Thoracic aorta (tissue), 2 donors: ENCODE measurements at regions not wholly inside any gene's neighbourhood (a gene's known extent, or its start where the extent isn't known, plus 50 kb on each side); places are given as distances from the start of the nearest gene placed in this dataset.
"Not testable (repeated sequence)": the region's sequence is repeated elsewhere in the genome, so short reads cannot be mapped to it uniquely, and the experiment has no call there.

Experiments used
- ATAC-seq: fragments of 150-250 bp; one replicate; pipeline ENCODE4 v1.8.0; 2017; ENCODE audit warnings: low read depth; ENCODE audit not compliant: insufficient number of reproducible peaks, low FRiP score
- DNase-seq: peaks from one replicate; pipeline ENCODE4 v3.0.0-alpha.2; 2020; ENCODE audit warnings: low spot score
- H3K27ac ChIP-seq, 2 donors: fragments of 200-600 bp; sonication (generic); 1 replicate in 1 of 2; 2 replicates in 1 of 2; pipeline ENCODE4 v1.5.1; 2016; ENCODE audit warnings: mild to moderate bottlenecking in 2 of 2, moderate library complexity in 2 of 2
- H3K27me3 ChIP-seq: fragments of 200-600 bp; sonication (generic); replicated peaks from 2 replicates; pipeline ENCODE4 v1.6.0; 2016; ENCODE audit warnings: mild to moderate bottlenecking; ENCODE audit not compliant: insufficient read depth
- H3K36me3 ChIP-seq: fragments of 200-600 bp; sonication (generic); one replicate; pipeline ENCODE4 v1.5.1; 2016
- H3K4me1 ChIP-seq, 2 donors: fragments of 200-600 bp; sonication (generic); 1 replicate in 1 of 2; 2 replicates in 1 of 2; pipeline versions ENCODE4 v1.5.1 to v1.6.0; 2016; ENCODE audit warnings: low read depth in 2 of 2, mild to moderate bottlenecking in 1 of 2; ENCODE audit not compliant: control insufficient read depth in 1 of 2
- H3K4me3 ChIP-seq: fragments of 200-600 bp; sonication (generic); 2 replicates; pipeline ENCODE4 v1.5.1; 2016; ENCODE audit warnings: mild to moderate bottlenecking
- H3K9me3 ChIP-seq: fragments of 200-600 bp; sonication (generic); 2 replicates; pipeline ENCODE4 v1.5.1; 2016
- CTCF ChIP-seq: fragments of 200-600 bp; sonication (generic); IDR thresholded peaks from one replicate; pipeline ENCODE4 v1.5.1; 2019; ENCODE audit warnings: antibody characterized with exemption

- no peak overlapping the region for H3K4me3 ChIP-seq
- H3K27me3 ChIP-seq, result no peaks in the 10 kb centered on the region
- H3K9me3 ChIP-seq, result no peaks in the 10 kb centered on the region
- H3K36me3 ChIP-seq, result no peaks in the 10 kb centered on the region
- TF ChIP-seq CTCF, result no peak
- ATAC-seq (no peak), DNase-seq (no peak)
- no peak overlapping the region for H3K27ac ChIP-seq
- no peaks in the 10 kb centered on the region for H3K4me1 ChIP-seq
Measured at GRCh38 chr10:10726101-10726500, 291.6 kb upstream of the CELF2 start.

- not testable (repeated sequence) for H3K4me3 ChIP-seq, H3K9me3 ChIP-seq, H3K36me3 ChIP-seq, H3K4me1 ChIP-seq, DNase-seq, H3K27ac ChIP-seq, H3K27me3 ChIP-seq, ATAC-seq
Measured at GRCh38 chr10:10727411-10727810, 290.3 kb upstream of the CELF2 start.

GRCh38 chr10:10727812-10728211 lies 289.9 kb upstream of the CELF2 start:
- Histone ChIP-seq H3K4me1 (no peaks in the 10 kb centered on the region), H3K27ac (no peak overlapping the region), H3K9me3 (no peaks in the 10 kb centered on the region), H3K4me3 (no peak overlapping the region), H3K36me3 (no peaks in the 10 kb centered on the region), H3K27me3 (no peaks in the 10 kb centered on the region)
- no peak for DNase-seq
- TF ChIP-seq CTCF, result no peak
- ATAC-seq, result no peak

GRCh38 chr10:10730471-10731043 lies 287.1 kb upstream of the CELF2 start:
- H3K27me3 ChIP-seq, result no peaks in the 10 kb centered on the region
- TF ChIP-seq CTCF, result no peak
- no peak overlapping the region for H3K4me3 ChIP-seq
- H3K4me1 ChIP-seq, result no peaks in the 10 kb centered on the region
- H3K9me3 ChIP-seq, result no peaks in the 10 kb centered on the region
- no peak for ATAC-seq
- no peak for DNase-seq
- H3K36me3 ChIP-seq, result no peaks in the 10 kb centered on the region
- H3K27ac ChIP-seq, result no peak overlapping the region

- Histone ChIP-seq H3K9me3 (no peaks in the 10 kb centered on the region), H3K4me3 (no peak overlapping the region), H3K27ac (no peak overlapping the region), H3K36me3 (no peaks in the 10 kb centered on the region), H3K27me3 (no peaks in the 10 kb centered on the region), H3K4me1 (no peaks in the 10 kb centered on the region)
- no peak for TF ChIP-seq CTCF
- no peak for DNase-seq
- ATAC-seq, result no peak
Measured at GRCh38 chr10:10731366-10731765, 286.3 kb upstream of the CELF2 start.
